DOHH2 (cell line): ENCODE measurements at regions not wholly inside any gene's neighbourhood (a gene's known extent, or its start where the extent isn't known, plus 50 kb on each side); places are given as distances from the start of the nearest gene placed in this dataset.

ENCODE experiments used
- EZH2phosphoT487 ChIP-seq: fragments of 200-600 bp; sonication (generic); IDR thresholded peaks from 2 replicates; pipeline ENCODE4 v1.6.1; 2017; ENCODE audit warnings: borderline replicate concordance, mild to moderate bottlenecking, antibody characterized with exemption, low read length, moderate library complexity, mixed read lengths
- TF ChIP-seq, protein P1 (sequence below): fragments of 200-600 bp; sonication (generic); IDR thresholded peaks from one replicate; pipeline ENCODE4 v1.5.1; 2014; ENCODE audit warnings: antibody characterized with exemption, mild to moderate bottlenecking, low read depth, low read length; ENCODE audit not compliant: poor library complexity, severe bottlenecking

DNA sequence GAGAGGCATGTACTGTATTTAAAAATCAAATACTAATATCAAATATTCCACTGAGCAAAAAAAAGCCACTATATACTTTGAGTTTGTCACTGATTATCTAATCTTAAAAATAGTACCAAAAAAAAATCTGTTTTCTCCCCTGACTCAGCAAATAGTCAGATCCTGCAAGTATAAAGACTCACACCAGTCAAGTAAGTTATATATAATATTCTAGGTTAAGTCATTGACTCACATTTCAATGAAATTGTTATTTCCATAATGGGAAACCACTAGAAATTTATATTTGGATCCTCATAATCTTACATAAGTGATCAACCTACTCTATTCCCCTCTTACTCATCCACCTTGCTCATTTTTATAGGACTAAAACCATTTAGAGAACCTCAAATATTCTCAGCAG, 447.2 kb upstream of the MEF2C start:
- TF ChIP-seq, protein P1, sequence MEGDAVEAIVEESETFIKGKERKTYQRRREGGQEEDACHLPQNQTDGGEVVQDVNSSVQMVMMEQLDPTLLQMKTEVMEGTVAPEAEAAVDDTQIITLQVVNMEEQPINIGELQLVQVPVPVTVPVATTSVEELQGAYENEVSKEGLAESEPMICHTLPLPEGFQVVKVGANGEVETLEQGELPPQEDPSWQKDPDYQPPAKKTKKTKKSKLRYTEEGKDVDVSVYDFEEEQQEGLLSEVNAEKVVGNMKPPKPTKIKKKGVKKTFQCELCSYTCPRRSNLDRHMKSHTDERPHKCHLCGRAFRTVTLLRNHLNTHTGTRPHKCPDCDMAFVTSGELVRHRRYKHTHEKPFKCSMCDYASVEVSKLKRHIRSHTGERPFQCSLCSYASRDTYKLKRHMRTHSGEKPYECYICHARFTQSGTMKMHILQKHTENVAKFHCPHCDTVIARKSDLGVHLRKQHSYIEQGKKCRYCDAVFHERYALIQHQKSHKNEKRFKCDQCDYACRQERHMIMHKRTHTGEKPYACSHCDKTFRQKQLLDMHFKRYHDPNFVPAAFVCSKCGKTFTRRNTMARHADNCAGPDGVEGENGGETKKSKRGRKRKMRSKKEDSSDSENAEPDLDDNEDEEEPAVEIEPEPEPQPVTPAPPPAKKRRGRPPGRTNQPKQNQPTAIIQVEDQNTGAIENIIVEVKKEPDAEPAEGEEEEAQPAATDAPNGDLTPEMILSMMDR, result no peak
- TF ChIP-seq EZH2phosphoT487, result no peak
